SK-N-SH (cell line): ENCODE measurements at regions not wholly inside any gene's neighbourhood (a gene's known extent, or its start where the extent isn't known, plus 50 kb on each side); places are given as distances from the start of the nearest gene placed in this dataset.

Experiments used
- CTCF ChIA-PET: fragments of 300-600, 350-600 bp; formaldehyde crosslinking; extraction: SDS; loops from one replicate; lab custom pipeline; 2021; lab: Yijun Ruan, JAX
- POLR2A ChIA-PET: fragments of 350-600 bp; sonication (Branson Sonifier 250); formaldehyde crosslinking; extraction: SDS; loops from one replicate; lab custom pipeline; 2020; ENCODE audit warnings: antibody characterized with exemption, inconsistent platforms; lab: Yijun Ruan, JAX
- DNase-seq: peaks from one replicate; pipeline ENCODE4 v3.0.0; 2012
- H2AFZ ChIP-seq: fragments of 200-600 bp; sonication (generic); 2 replicates; pipeline ENCODE4 v1.8.1; 2016; ENCODE audit warnings: antibody characterized with exemption, mild to moderate bottlenecking, low read depth
- H3F3A ChIP-seq: fragments of 200-600 bp; sonication (generic); replicated peaks from 2 replicates; pipeline ENCODE3; 2016; ENCODE audit warnings: antibody characterized with exemption, mild to moderate bottlenecking; ENCODE audit not compliant: insufficient read depth
- H3K27ac ChIP-seq, 2 experiments: fragments of 200-500 bp in 1 of 2; fragments of 200-600 bp in 1 of 2; sonication (Bioruptor generic) in 1 of 2; sonication (generic), shearing (Covaris generic) in 1 of 2; 2 replicates each; pipeline versions ENCODE4 v1.5.1 to v1.6.1; 2014 to 2016; ENCODE audit warnings: low read depth in 2 of 2, inconsistent platforms in 1 of 2, low read length in 1 of 2, mild to moderate bottlenecking in 1 of 2, mixed read lengths in 1 of 2
- H3K27me3 ChIP-seq: fragments of 200-600 bp; sonication (generic), shearing (Covaris generic); 2 replicates; pipeline ENCODE4 v1.6.1; 2016; ENCODE audit warnings: mixed run types; ENCODE audit not compliant: insufficient read depth
- H3K36me3 ChIP-seq, 2 experiments: fragments of 200-500 bp in 1 of 2; fragments of 200-600 bp in 1 of 2; sonication (Bioruptor generic) in 1 of 2; sonication (generic) in 1 of 2; replicated peaks in 1 of 2; 2 replicates each; pipeline versions ENCODE3 to v1.5.1; 2014 to 2016; ENCODE audit warnings: low read length in 1 of 2, mild to moderate bottlenecking in 1 of 2; ENCODE audit not compliant: insufficient read depth in 2 of 2, control insufficient read depth in 1 of 2
- H3K4me1 ChIP-seq, 2 experiments: fragments of 200-500 bp in 1 of 2; fragments of 200-600 bp in 1 of 2; sonication (Bioruptor generic) in 1 of 2; sonication (generic), shearing (Covaris generic) in 1 of 2; 2 replicates each; pipeline versions ENCODE4 v1.5.1 to v1.6.1; 2014 to 2016; ENCODE audit warnings: low read depth in 1 of 2, low read length in 1 of 2, mixed run types in 1 of 2; ENCODE audit not compliant: insufficient read depth in 2 of 2, control insufficient read depth in 1 of 2
- H3K4me2 ChIP-seq: fragments of 200-600 bp; sonication (generic), shearing (Covaris generic); 2 replicates; pipeline ENCODE4 v1.6.1; 2017; ENCODE audit warnings: mixed run types
- H3K4me3 ChIP-seq, 2 experiments: fragments of 200-500 bp in 1 of 2; fragments of 200-600 bp in 1 of 2; sonication (Bioruptor generic) in 1 of 2; sonication (generic), shearing (Covaris generic) in 1 of 2; 2 replicates each; pipeline versions ENCODE4 v1.5.1 to v1.8.1; 2014 to 2016; ENCODE audit warnings: low read depth in 2 of 2, inconsistent platforms in 1 of 2, low read length in 1 of 2, mild to moderate bottlenecking in 1 of 2, mixed read lengths in 1 of 2, moderate library complexity in 1 of 2
- H3K79me2 ChIP-seq: fragments of 200-600 bp; sonication (generic); 2 replicates; pipeline ENCODE4 v1.8.1; 2017; ENCODE audit warnings: mild to moderate bottlenecking; ENCODE audit not compliant: insufficient read depth
- H3K9ac ChIP-seq: fragments of 200-600 bp; sonication (generic); 2 replicates; pipeline ENCODE4 v1.6.1; 2017; ENCODE audit warnings: mixed run types
- H3K9me2 ChIP-seq: fragments of 200-600 bp; sonication (generic); 2 replicates; pipeline ENCODE4 v1.6.1; 2017; ENCODE audit warnings: mixed run types
- H3K9me3 ChIP-seq: fragments of 200-600 bp; sonication (generic); 2 replicates; pipeline ENCODE4 v1.6.1; 2017; ENCODE audit warnings: mixed run types, mild to moderate bottlenecking, moderate library complexity
- H4K20me1 ChIP-seq: fragments of 200-600 bp; sonication (generic); 2 replicates; pipeline ENCODE4 v1.6.1; 2017; ENCODE audit warnings: mild to moderate bottlenecking, mixed run types; ENCODE audit not compliant: insufficient read depth
- CHD2 ChIP-seq: fragments of 150-350 bp; IDR thresholded peaks from 2 replicates; pipeline ENCODE4 v1.6.1; 2018; ENCODE audit warnings: low read length; ENCODE audit not compliant: partially characterized antibody
- FOXJ3 ChIP-seq: sonication (generic); formaldehyde crosslinking; IDR thresholded peaks from 2 replicates; pipeline ENCODE4 v1.5.1; 2020; ENCODE audit warnings: mild to moderate bottlenecking, missing genetic modification reagents
- GABPA ChIP-seq: IDR thresholded peaks from 2 replicates; pipeline ENCODE4 v1.4.0; 2012; ENCODE audit warnings: low read depth, mild to moderate bottlenecking
- MAX ChIP-seq: IDR thresholded peaks from 2 replicates; pipeline ENCODE4 v1.4.0; 2012; ENCODE audit warnings: low read depth
- RCOR1 ChIP-seq: fragments of 150-350 bp; IDR thresholded peaks from 2 replicates; pipeline ENCODE4 v1.6.1; 2017; ENCODE audit warnings: antibody characterized with exemption, low read length
- TAF1 ChIP-seq: IDR thresholded peaks from 2 replicates; pipeline ENCODE4 v1.6.1; 2012; ENCODE audit warnings: low read depth, mild to moderate bottlenecking, low read length, moderate library complexity, borderline replicate concordance
- TEAD4 ChIP-seq: IDR thresholded peaks from 2 replicates; pipeline ENCODE4 v1.4.0; 2012; ENCODE audit warnings: mild to moderate bottlenecking, borderline replicate concordance; ENCODE audit not compliant: insufficient read depth
- WGBS: methylation state at CpG from one replicate; pipeline ENCODE4 v1.1.6; 2017; ENCODE audit warnings: low lambda C conversion rate; 5-methylcytosine and 5-hydroxymethylcytosine counted together
- TF ChIP-seq, protein P1 (sequence below): IDR thresholded peaks from 2 replicates; pipeline ENCODE4 v1.6.1; 2012; ENCODE audit warnings: mild to moderate bottlenecking, low read depth, low read length, moderate library complexity
- TF ChIP-seq, protein P2 (sequence below): IDR thresholded peaks from 2 replicates; pipeline ENCODE4 v1.4.0; 2012; ENCODE audit warnings: low read depth, borderline replicate concordance
- TF ChIP-seq, protein P3 (sequence below): IDR thresholded peaks from 2 replicates; pipeline ENCODE4 v1.4.0; 2012; ENCODE audit warnings: low read depth, borderline replicate concordance

GRCh38 chr5:34599471-34600117 is 56.5 kb upstream of the RAI14 start:
- ChIA-PET CTCF (interaction anchor here (1.0 kb wide), 1 partner anchor 76 kb away, joined by 4 read pairs; no protein-coding TSS in a partner anchor), POLR2A (no interaction called here)
- H3K4me2 ChIP-seq, result no peak overlapping the region
- peaks cover 0 to 24% of the 10 kb centered on the region in 2 experiments; a peak in 1 of 4 replicates for H3K4me1 ChIP-seq
- H3F3A ChIP-seq, result peaks cover 8% of the 10 kb centered on the region
- no peaks in the 10 kb centered on the region for H3K27me3 ChIP-seq
- no peaks in the 10 kb centered on the region for H4K20me1 ChIP-seq
- DNase-seq, result no peak
- H3K9me2 ChIP-seq, result no peaks in the 10 kb centered on the region
- 69% methylated on average over 4 of the region's 4 CpGs for WGBS
- H3K9ac ChIP-seq, result no peak overlapping the region
- H3K27ac ChIP-seq, result peak overlapping the region in 1 of 2 experiments; percentile 84; a peak in 2 of 4 replicates
- no peak overlapping the region for H2AFZ ChIP-seq
- TF ChIP-seq MAX, result no peak
- no peak for TF ChIP-seq TEAD4
- TF ChIP-seq, protein P1, sequence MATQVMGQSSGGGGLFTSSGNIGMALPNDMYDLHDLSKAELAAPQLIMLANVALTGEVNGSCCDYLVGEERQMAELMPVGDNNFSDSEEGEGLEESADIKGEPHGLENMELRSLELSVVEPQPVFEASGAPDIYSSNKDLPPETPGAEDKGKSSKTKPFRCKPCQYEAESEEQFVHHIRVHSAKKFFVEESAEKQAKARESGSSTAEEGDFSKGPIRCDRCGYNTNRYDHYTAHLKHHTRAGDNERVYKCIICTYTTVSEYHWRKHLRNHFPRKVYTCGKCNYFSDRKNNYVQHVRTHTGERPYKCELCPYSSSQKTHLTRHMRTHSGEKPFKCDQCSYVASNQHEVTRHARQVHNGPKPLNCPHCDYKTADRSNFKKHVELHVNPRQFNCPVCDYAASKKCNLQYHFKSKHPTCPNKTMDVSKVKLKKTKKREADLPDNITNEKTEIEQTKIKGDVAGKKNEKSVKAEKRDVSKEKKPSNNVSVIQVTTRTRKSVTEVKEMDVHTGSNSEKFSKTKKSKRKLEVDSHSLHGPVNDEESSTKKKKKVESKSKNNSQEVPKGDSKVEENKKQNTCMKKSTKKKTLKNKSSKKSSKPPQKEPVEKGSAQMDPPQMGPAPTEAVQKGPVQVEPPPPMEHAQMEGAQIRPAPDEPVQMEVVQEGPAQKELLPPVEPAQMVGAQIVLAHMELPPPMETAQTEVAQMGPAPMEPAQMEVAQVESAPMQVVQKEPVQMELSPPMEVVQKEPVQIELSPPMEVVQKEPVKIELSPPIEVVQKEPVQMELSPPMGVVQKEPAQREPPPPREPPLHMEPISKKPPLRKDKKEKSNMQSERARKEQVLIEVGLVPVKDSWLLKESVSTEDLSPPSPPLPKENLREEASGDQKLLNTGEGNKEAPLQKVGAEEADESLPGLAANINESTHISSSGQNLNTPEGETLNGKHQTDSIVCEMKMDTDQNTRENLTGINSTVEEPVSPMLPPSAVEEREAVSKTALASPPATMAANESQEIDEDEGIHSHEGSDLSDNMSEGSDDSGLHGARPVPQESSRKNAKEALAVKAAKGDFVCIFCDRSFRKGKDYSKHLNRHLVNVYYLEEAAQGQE, result no peak
- no peak for TF ChIP-seq CHD2
- TF ChIP-seq RCOR1, result no peak
- TF ChIP-seq FOXJ3, result no peak
- no peaks in the 10 kb centered on the region for H3K9me3 ChIP-seq
- H3K36me3 ChIP-seq, result no peaks in the 10 kb centered on the region
- no peak overlapping the region for H3K4me3 ChIP-seq
- no peaks in the 10 kb centered on the region for H3K79me2 ChIP-seq

GRCh38 chr5:34600118-34600493 is 56.0 kb upstream of the RAI14 start:
- CTCF ChIA-PET, result interaction anchor here (0.5 kb wide), 1 partner anchor 19 kb away, joined by 3 read pairs; no protein-coding TSS in a partner anchor
- no peak overlapping the region for H3K27ac ChIP-seq
- WGBS, result 90% methylated on average over 4 of the region's 4 CpGs
- no peaks in the 10 kb centered on the region for H4K20me1 ChIP-seq
- H3K4me1 ChIP-seq, result peaks cover 0 to 24% of the 10 kb centered on the region in 2 experiments; a peak in 1 of 4 replicates
- H3K4me2 ChIP-seq, result no peak overlapping the region
- no peaks in the 10 kb centered on the region for H3K36me3 ChIP-seq
- DNase-seq, result no peak
- no peaks in the 10 kb centered on the region for H3K9me3 ChIP-seq
- no peak overlapping the region for H3K4me3 ChIP-seq
- H3K9me2 ChIP-seq, result no peaks in the 10 kb centered on the region
- POLR2A ChIA-PET, result no interaction called here
- TF ChIP-seq, protein P2, sequence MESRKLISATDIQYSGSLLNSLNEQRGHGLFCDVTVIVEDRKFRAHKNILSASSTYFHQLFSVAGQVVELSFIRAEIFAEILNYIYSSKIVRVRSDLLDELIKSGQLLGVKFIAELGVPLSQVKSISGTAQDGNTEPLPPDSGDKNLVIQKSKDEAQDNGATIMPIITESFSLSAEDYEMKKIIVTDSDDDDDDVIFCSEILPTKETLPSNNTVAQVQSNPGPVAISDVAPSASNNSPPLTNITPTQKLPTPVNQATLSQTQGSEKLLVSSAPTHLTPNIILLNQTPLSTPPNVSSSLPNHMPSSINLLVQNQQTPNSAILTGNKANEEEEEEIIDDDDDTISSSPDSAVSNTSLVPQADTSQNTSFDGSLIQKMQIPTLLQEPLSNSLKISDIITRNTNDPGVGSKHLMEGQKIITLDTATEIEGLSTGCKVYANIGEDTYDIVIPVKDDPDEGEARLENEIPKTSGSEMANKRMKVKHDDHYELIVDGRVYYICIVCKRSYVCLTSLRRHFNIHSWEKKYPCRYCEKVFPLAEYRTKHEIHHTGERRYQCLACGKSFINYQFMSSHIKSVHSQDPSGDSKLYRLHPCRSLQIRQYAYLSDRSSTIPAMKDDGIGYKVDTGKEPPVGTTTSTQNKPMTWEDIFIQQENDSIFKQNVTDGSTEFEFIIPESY, result no peak
- TF ChIP-seq GABPA, result no peak
- TF ChIP-seq TAF1, result no peak
- TF ChIP-seq, protein P3, sequence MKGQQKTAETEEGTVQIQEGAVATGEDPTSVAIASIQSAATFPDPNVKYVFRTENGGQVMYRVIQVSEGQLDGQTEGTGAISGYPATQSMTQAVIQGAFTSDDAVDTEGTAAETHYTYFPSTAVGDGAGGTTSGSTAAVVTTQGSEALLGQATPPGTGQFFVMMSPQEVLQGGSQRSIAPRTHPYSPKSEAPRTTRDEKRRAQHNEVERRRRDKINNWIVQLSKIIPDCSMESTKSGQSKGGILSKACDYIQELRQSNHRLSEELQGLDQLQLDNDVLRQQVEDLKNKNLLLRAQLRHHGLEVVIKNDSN, result no peak
- no peaks in the 10 kb centered on the region for H3K27me3 ChIP-seq
- no peak overlapping the region for H3K9ac ChIP-seq
- no peak overlapping the region for H2AFZ ChIP-seq
- H3K79me2 ChIP-seq, result no peaks in the 10 kb centered on the region
- peaks cover 8% of the 10 kb centered on the region for H3F3A ChIP-seq
